ENCODE measurements at regions not wholly inside any gene's neighbourhood (a gene's known extent, or its start where the extent isn't known, plus 50 kb on each side); places are given as distances from the start of the nearest gene placed in this dataset.
"Not testable (repeated sequence)": the region's sequence is repeated elsewhere in the genome, so short reads cannot be mapped to it uniquely, and the experiment has no call there.

- H3K27ac ChIP-seq = no peak overlapping the region
- TF ChIP-seq ZC3H11A (IDR thresholded peaks at IDR 0.05) = no peak
- H3K4me1 ChIP-seq = no peaks in the 10 kb centered on the region
- H3K4me3 ChIP-seq = no peak overlapping the region
- DNase-seq (ENCODE audit: low read depth in 1 of 2, low spot score in 1 of 2) (no peak), FAIRE-seq (no peak), ATAC-seq (no peak)
- CTCF ChIA-PET = no interaction called here
- WGBS (ENCODE audit: missing lambda C conversion rate) = 0% methylated on average over 2 of the region's 2 CpGs
- no peaks in the 10 kb centered on the region for H3K9me3 ChIP-seq
- H3K4me2 ChIP-seq = no peak overlapping the region
- POLR2A ChIA-PET = no interaction called here
These were observed 452.0 kb downstream of the JRKL start for GRCh38 chr11:96841792-96842191.

- H3K9me3 ChIP-seq = no peaks in the 10 kb centered on the region
- H3K4me3 ChIP-seq = no peak overlapping the region
- ChIA-PET CTCF (no interaction called here), POLR2A (no interaction called here)
- TF ChIP-seq BHLHE40 (IDR thresholded peaks at IDR 0.05; ENCODE audit: low read depth, low read length) (no peak), HEYL (CRISPR knock-in tag; IDR thresholded peaks at IDR 0.05) (no peak), TP53 (CRISPR knock-in tag; IDR thresholded peaks at IDR 0.05) (no peak), USF2 (IDR thresholded peaks at IDR 0.05) (no peak), ESRRA (IDR thresholded peaks at IDR 0.05; ENCODE audit: borderline replicate concordance, low read length) (no peak), HOXA7 (CRISPR knock-in tag; IDR thresholded peaks at IDR 0.05) (no peak)
- ATAC-seq (no peak), FAIRE-seq (no peak), DNase-seq (ENCODE audit: low read depth in 1 of 2, low spot score in 1 of 2) (no peak)
- H3K27ac ChIP-seq = no peak overlapping the region
- no peak overlapping the region for H3K4me2 ChIP-seq
- WGBS (ENCODE audit: missing lambda C conversion rate) = 0% methylated on average over 1 of the region's 1 CpG
- no peaks in the 10 kb centered on the region for H3K4me1 ChIP-seq
These were observed 452.9 kb downstream of the JRKL start for GRCh38 chr11:96842731-96843130.

GRCh38 chr11:96854425-96854824, 464.6 kb downstream of the JRKL start:
- H3K4me2 ChIP-seq = no peak overlapping the region
- WGBS (ENCODE audit: missing lambda C conversion rate) = 10% methylated on average over 3 of the region's 3 CpGs
- no peak for DNase-seq (ENCODE audit: low read depth in 1 of 2, low spot score in 1 of 2)
- no peak overlapping the region for H3K4me3 ChIP-seq
- no peaks in the 10 kb centered on the region for H3K4me1 ChIP-seq
- ChIA-PET POLR2A (no interaction called here), CTCF (no interaction called here)
- H3K9me3 ChIP-seq = no peaks in the 10 kb centered on the region
- FAIRE-seq = no peak
- no peak overlapping the region for H3K27ac ChIP-seq
- no peak for ATAC-seq
- no peak for TF ChIP-seq MAZ (IDR thresholded peaks at IDR 0.05; ENCODE audit: borderline replicate concordance, low read depth, low read length)
- no peak for TF ChIP-seq NPAS2 (CRISPR knock-in tag; IDR thresholded peaks at IDR 0.05; ENCODE audit: borderline replicate concordance)
- no peak for TF ChIP-seq ZSCAN20 (CRISPR knock-in tag; IDR thresholded peaks at IDR 0.05)
- no peak for TF ChIP-seq MYC (IDR thresholded peaks at IDR 0.05; ENCODE audit: borderline replicate concordance, low read length)
- no peak for TF ChIP-seq CHD2 (IDR thresholded peaks at IDR 0.05; ENCODE audit: low read length, partially characterized antibody)

GRCh38 chr11:96861722-96862121, 471.9 kb downstream of the JRKL start:
- H3K4me3 ChIP-seq; ATAC-seq; H3K27ac ChIP-seq; DNase-seq (ENCODE audit: low read depth in 1 of 2, low spot score in 1 of 2); H3K4me1 ChIP-seq; FAIRE-seq; H3K4me2 ChIP-seq; POLR2A ChIA-PET; H3K9me3 ChIP-seq; CTCF ChIA-PET: not testable (repeated sequence)
- WGBS (ENCODE audit: missing lambda C conversion rate) = 3% methylated on average over 3 of the region's 3 CpGs

GRCh38 chr11:96863520-96863919, 473.7 kb downstream of the JRKL start:
- H3K9me3 ChIP-seq = no peaks in the 10 kb centered on the region
- WGBS (ENCODE audit: missing lambda C conversion rate) = 49% methylated on average over 2 of the region's 3 CpGs
- no peak overlapping the region for H3K27ac ChIP-seq
- POLR2A ChIA-PET = no interaction called here
- no peak overlapping the region for H3K4me3 ChIP-seq
- FAIRE-seq (no peak), ATAC-seq (no peak), DNase-seq (ENCODE audit: low read depth in 1 of 2, low spot score in 1 of 2) (no peak)
- CTCF ChIA-PET = no interaction called here
- H3K4me2 ChIP-seq = no peak overlapping the region
- H3K4me1 ChIP-seq = no peaks in the 10 kb centered on the region
- no peak for TF ChIP-seq CBX8 (IDR thresholded peaks at IDR 0.05)
- no peak for TF ChIP-seq POLR2A (IDR thresholded peaks at IDR 0.05; ENCODE audit: low read length)
- TF ChIP-seq BHLHE40 (IDR thresholded peaks at IDR 0.05; ENCODE audit: low read depth, low read length) = no peak
- no peak for TF ChIP-seq FOSL2 (IDR thresholded peaks at IDR 0.05)
- no peak for TF ChIP-seq FOSL2 (CRISPR knock-in tag; IDR thresholded peaks at IDR 0.05)
- TF ChIP-seq HOXB13 (CRISPR knock-in tag; IDR thresholded peaks at IDR 0.05; ENCODE audit: low read depth) = no peak
- TF ChIP-seq HMGXB4 (CRISPR knock-in tag; IDR thresholded peaks at IDR 0.05; ENCODE audit: borderline replicate concordance) = no peak
- TF ChIP-seq HDAC2 (IDR thresholded peaks at IDR 0.05) = no peak
- no peak for TF ChIP-seq EHF (CRISPR knock-in tag; IDR thresholded peaks at IDR 0.05)
- TF ChIP-seq RNF2 (IDR thresholded peaks at IDR 0.05; ENCODE audit: borderline replicate concordance, low read depth) = no peak
- no peak for TF ChIP-seq ZFP36 (IDR thresholded peaks at IDR 0.05; ENCODE audit: borderline replicate concordance, partially characterized antibody)
- no peak for TF ChIP-seq CEBPB (IDR thresholded peaks at IDR 0.05)
- no peak for TF ChIP-seq RCOR1 (IDR thresholded peaks at IDR 0.05; ENCODE audit: low read depth, low read length)
- no peak for TF ChIP-seq NPAS2 (CRISPR knock-in tag; IDR thresholded peaks at IDR 0.05; ENCODE audit: borderline replicate concordance)
- TF ChIP-seq HEYL (CRISPR knock-in tag; IDR thresholded peaks at IDR 0.05) = no peak
- TF ChIP-seq MYC (IDR thresholded peaks at IDR 0.05; ENCODE audit: borderline replicate concordance, low read length) = no peak

Data from A549 (cell line).